ENCODE measurements at regions not wholly inside any gene's neighbourhood (a gene's known extent, or its start where the extent isn't known, plus 50 kb on each side); places are given as distances from the start of the nearest gene placed in this dataset.

DNA sequence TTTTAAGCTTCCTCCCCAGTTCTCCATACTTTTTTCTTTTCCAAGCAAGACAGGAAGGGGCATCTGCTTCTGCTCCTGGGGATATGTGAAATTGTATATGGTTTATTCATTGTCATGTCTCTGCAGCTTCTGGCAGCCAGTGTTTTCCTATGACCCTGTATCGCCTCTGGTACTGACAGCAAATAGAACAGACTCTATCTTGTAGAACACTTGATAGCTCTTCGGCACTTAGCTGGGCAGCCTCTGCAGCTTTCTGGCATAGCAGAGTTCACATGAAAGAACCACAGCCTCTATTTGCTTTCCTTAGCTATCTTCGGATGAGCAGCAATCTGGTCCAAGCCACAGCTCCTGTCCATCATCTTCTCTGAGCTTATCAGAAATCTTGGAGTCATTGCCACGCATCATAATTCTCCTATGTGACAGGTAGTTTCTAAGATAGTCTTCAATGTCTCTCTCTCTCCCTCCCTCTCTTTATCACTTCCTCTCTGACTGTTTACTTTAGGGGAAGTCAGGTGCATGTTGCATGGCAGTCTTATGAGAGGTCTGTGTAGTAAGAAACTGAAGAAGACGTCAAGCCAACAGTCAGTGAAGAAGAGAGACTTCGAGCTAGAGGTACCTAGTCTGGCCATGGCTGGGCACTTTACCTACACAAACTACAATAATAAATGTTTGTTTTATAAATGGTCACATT lies 627.7 kb upstream of the CDH2 start:
- Histone ChIP-seq H3K4me1 (ENCODE audit: control insufficient read depth in 5 of 5, insufficient read depth in 5 of 5, low read length in 5 of 5) (no peaks in the 10 kb centered on the region), H3K4me3 (no peak overlapping the region), H3K36me3 (ENCODE audit: control insufficient read depth in 4 of 4, insufficient read depth in 4 of 4, low read length in 4 of 4) (no peaks in the 10 kb centered on the region), H3K27me3 (ENCODE audit: control insufficient read depth in 3 of 3, insufficient read depth in 3 of 3, low read length in 2 of 3) (no peaks in the 10 kb centered on the region), H3K27ac (ENCODE audit: low read depth in 1 of 2, low read length in 1 of 2) (no peak overlapping the region), H3K9ac (ENCODE audit: insufficient read depth in 1 of 2, low read length in 2 of 2) (no peak overlapping the region), H3K9me3 (ENCODE audit: control insufficient read depth in 4 of 4, insufficient read depth in 3 of 4, low read length in 3 of 4) (no peaks in the 10 kb centered on the region)
- TF ChIP-seq, protein P1, sequence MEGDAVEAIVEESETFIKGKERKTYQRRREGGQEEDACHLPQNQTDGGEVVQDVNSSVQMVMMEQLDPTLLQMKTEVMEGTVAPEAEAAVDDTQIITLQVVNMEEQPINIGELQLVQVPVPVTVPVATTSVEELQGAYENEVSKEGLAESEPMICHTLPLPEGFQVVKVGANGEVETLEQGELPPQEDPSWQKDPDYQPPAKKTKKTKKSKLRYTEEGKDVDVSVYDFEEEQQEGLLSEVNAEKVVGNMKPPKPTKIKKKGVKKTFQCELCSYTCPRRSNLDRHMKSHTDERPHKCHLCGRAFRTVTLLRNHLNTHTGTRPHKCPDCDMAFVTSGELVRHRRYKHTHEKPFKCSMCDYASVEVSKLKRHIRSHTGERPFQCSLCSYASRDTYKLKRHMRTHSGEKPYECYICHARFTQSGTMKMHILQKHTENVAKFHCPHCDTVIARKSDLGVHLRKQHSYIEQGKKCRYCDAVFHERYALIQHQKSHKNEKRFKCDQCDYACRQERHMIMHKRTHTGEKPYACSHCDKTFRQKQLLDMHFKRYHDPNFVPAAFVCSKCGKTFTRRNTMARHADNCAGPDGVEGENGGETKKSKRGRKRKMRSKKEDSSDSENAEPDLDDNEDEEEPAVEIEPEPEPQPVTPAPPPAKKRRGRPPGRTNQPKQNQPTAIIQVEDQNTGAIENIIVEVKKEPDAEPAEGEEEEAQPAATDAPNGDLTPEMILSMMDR (IDR thresholded peaks at IDR 0.05; ENCODE audit: control extremely low read depth, extremely low read depth): no peak
- DNase-seq (no peak), ATAC-seq (ENCODE audit: insufficient read depth, low FRiP score) (no peak)
- 44 to 52% methylated on average over 6 of the region's 6 CpGs for WGBS, 2 donors

DNA sequence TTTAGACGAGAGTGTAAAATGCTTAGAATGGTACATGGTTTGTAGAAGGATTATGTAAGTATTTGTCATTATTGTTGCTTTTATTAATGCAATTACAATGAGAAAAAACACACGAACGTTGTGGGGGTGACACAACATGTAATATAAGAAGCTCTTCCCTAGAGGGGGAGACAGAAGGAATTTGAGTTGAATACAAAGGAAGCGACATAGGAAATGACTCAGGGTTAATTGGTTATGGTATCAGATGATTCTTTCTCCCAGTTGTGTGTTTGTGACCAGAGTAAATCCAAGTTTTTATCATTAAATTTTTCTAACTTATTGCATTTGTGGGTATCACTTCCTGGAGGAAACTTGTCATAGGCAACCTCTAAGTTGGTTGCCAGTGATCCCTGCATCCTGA lies 625.6 kb upstream of the CDH2 start:
- no peak for ATAC-seq (ENCODE audit: insufficient read depth, low FRiP score)
- H3K27me3 ChIP-seq (ENCODE audit: control insufficient read depth in 3 of 3, insufficient read depth in 3 of 3, low read length in 2 of 3): no peaks in the 10 kb centered on the region
- no peak overlapping the region for H3K4me3 ChIP-seq
- no peak for DNase-seq
- 46 to 49% methylated on average over 4 of the region's 4 CpGs for WGBS, 2 donors
- no peaks in the 10 kb centered on the region for H3K9me3 ChIP-seq (ENCODE audit: control insufficient read depth in 4 of 4, insufficient read depth in 3 of 4, low read length in 3 of 4)
- no peak overlapping the region for H3K27ac ChIP-seq (ENCODE audit: low read depth in 1 of 2, low read length in 1 of 2)
- TF ChIP-seq, protein P1 (IDR thresholded peaks at IDR 0.05; ENCODE audit: control extremely low read depth, extremely low read depth): no peak
- H3K9ac ChIP-seq (ENCODE audit: insufficient read depth in 1 of 2, low read length in 2 of 2): no peak overlapping the region
- H3K36me3 ChIP-seq (ENCODE audit: control insufficient read depth in 4 of 4, insufficient read depth in 4 of 4, low read length in 4 of 4): no peaks in the 10 kb centered on the region
- no peaks in the 10 kb centered on the region for H3K4me1 ChIP-seq (ENCODE audit: control insufficient read depth in 5 of 5, insufficient read depth in 5 of 5, low read length in 5 of 5)

DNA sequence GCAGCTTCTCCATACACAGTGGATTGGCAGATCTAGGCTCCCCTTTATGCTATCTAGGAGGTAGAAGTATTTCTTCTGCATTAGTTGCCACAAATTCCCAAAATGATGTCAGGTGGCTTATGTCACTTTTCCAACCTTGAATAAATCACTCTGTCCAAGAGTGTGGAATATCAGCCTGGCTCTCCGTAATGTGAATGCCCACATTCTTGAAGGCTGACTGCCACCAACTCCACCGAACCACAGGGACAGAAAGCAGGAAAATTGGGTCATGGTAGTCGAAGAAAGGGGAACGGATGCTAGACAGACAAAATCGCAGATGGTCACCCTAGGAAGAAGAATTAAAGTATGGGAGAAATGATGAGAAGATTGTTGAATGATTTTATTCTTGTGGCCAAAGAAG lies 624.9 kb upstream of the CDH2 start:
- 93 to 94% methylated on average over 5 of the region's 5 CpGs for WGBS, 2 donors

More for the DNA sequence above, 624.9 kb upstream of the CDH2 start:
- Histone ChIP-seq H3K4me1 (ENCODE audit: control insufficient read depth in 5 of 5, insufficient read depth in 5 of 5, low read length in 5 of 5) (no peaks in the 10 kb centered on the region), H3K4me3 (no peak overlapping the region), H3K27me3 (ENCODE audit: control insufficient read depth in 3 of 3, insufficient read depth in 3 of 3, low read length in 2 of 3) (no peaks in the 10 kb centered on the region), H3K9ac (ENCODE audit: insufficient read depth in 1 of 2, low read length in 2 of 2) (no peak overlapping the region), H3K27ac (ENCODE audit: low read depth in 1 of 2, low read length in 1 of 2) (no peak overlapping the region), H3K36me3 (ENCODE audit: control insufficient read depth in 4 of 4, insufficient read depth in 4 of 4, low read length in 4 of 4) (no peaks in the 10 kb centered on the region), H3K9me3 (ENCODE audit: control insufficient read depth in 4 of 4, insufficient read depth in 3 of 4, low read length in 3 of 4) (no peaks in the 10 kb centered on the region)
- ATAC-seq (ENCODE audit: insufficient read depth, low FRiP score) (no peak), DNase-seq (no peak)
- TF ChIP-seq, protein P1 (IDR thresholded peaks at IDR 0.05; ENCODE audit: control extremely low read depth, extremely low read depth): no peak

Data from lung (tissue), 11 donors.